Mesodermal cell (in vitro differentiated cells): ENCODE measurements at regions not wholly inside any gene's neighbourhood (a gene's known extent, or its start where the extent isn't known, plus 50 kb on each side); places are given as distances from the start of the nearest gene placed in this dataset.

Experiments used
- H3K27ac ChIP-seq: 2 replicates; pipeline ENCODE4 v1.7.0; 2013; ENCODE audit warnings: mild to moderate bottlenecking, low read depth, low read length, moderate library complexity; ENCODE audit not compliant: severe bottlenecking
- H3K36me3 ChIP-seq: 2 replicates; pipeline ENCODE4 v1.7.1; 2013; ENCODE audit warnings: mild to moderate bottlenecking, low read length, moderate library complexity; ENCODE audit not compliant: control insufficient read depth, insufficient read depth
- H3K4me1 ChIP-seq: one replicate; pipeline ENCODE4 v1.7.1; 2013; ENCODE audit warnings: mild to moderate bottlenecking, low read length; ENCODE audit not compliant: insufficient read depth, control insufficient read depth, poor library complexity, severe bottlenecking
- H3K4me3 ChIP-seq: 2 replicates; pipeline ENCODE4 v1.7.0; 2013; ENCODE audit warnings: low read length, control low read depth, mild to moderate bottlenecking; ENCODE audit not compliant: insufficient read depth, poor library complexity, severe bottlenecking; ENCODE audit errors: extremely low read depth
- H3K9me3 ChIP-seq: 2 replicates; pipeline ENCODE4 v1.7.1; 2013; ENCODE audit warnings: mild to moderate bottlenecking, low read length, moderate library complexity; ENCODE audit not compliant: control insufficient read depth
- WGBS, 2 experiments: methylation state at CpG; one replicate each; pipeline ENCODE4 v1.1.5; 2013; ENCODE audit warnings: missing lambda C conversion rate in 2 of 2; ENCODE audit not compliant: insufficient coverage in 2 of 2; 5-methylcytosine and 5-hydroxymethylcytosine counted together

DNA sequence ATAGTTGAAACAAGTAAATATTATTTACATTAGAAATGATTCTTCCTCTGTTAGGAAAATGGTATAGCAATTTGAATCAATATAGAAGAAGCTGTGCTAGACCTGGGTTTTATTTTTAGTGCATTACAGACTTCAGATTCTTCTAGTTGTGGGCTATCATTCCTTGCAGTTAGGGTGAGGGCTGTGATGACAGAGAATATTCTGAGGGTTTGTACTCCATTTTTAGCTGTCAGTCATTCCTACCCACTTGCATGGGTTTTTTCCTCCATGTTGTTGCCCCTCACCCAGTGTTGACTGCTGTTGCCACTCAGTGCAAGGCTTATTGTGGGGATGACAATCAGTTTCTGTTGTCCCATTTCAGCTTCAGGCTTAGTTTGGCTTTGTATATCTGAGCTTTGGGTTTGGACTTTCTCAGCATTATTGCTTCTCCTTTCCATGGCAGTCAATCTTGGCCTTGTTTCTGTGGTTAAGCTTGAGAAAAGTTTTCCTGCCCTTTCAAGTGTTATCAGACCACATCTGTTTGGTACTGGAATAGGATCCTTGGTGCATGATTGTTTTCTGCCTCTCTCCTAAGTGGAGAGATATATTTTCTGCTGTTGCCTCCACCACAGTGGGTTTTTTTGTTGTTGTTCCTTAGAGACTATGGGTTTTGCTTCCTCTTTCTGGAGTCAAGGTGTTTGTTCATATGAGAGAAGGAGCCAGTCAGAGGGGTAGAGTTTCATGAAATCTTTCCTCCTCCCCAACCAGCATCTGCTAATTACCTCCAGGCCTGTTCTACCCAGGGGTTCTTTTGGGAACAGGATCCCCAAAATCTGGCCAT, 312.7 kb upstream of the CWC22 start:
- no peak overlapping the region for H3K4me3 ChIP-seq

DNA sequence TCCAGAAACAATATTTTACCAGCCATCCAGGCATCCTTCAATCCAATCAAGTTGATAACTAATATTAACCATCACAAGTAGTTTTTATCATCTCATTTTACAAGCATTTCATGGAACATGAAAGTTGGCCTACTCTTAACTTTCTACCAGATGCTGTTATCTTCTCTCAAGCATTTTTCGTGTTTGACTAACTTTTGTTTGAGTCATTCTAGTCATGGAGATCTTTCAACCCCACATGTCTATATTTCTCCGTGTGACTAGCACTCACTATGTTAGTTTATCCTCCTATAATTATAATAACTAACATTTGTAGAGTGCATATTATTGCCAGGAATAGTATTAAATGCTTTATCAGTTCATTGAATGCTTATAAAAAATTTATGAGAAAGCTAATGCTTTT, 307.0 kb upstream of the CWC22 start:
- H3K4me3 ChIP-seq = no peak overlapping the region
- no peaks in the 10 kb centered on the region for H3K4me1 ChIP-seq
- no peaks in the 10 kb centered on the region for H3K9me3 ChIP-seq
- H3K27ac ChIP-seq = no peak overlapping the region
- WGBS, 2 experiments = no CpG with 5 or more reads among the region's 2 CpGs
- H3K36me3 ChIP-seq = no peaks in the 10 kb centered on the region

More for the DNA sequence above, 312.7 kb upstream of the CWC22 start:
- Histone ChIP-seq H3K9me3 (no peaks in the 10 kb centered on the region), H3K36me3 (no peaks in the 10 kb centered on the region), H3K4me1 (no peaks in the 10 kb centered on the region), H3K27ac (no peak overlapping the region)

DNA sequence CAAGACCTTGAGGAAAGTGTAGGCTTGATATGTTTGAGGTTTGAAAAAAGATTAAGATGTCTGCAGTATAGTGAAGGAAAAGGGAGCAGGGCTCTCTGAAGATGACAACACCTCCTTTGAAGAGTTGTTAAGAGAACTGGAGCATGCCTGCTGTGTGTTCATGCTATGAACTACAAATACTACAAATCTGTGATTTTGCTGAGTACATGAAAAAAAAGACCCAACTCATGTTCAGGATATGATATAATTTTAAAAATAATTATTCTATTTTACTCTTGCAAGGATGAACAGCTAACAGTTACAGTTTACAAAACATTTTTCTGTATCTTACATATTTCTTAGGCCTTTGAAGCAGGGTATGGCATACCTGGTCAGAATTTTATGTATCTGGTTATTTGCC, 305.4 kb upstream of the CWC22 start:
- Histone ChIP-seq H3K4me1 (no peaks in the 10 kb centered on the region), H3K4me3 (no peak overlapping the region), H3K27ac (no peak overlapping the region), H3K36me3 (no peaks in the 10 kb centered on the region), H3K9me3 (no peaks in the 10 kb centered on the region)

DNA sequence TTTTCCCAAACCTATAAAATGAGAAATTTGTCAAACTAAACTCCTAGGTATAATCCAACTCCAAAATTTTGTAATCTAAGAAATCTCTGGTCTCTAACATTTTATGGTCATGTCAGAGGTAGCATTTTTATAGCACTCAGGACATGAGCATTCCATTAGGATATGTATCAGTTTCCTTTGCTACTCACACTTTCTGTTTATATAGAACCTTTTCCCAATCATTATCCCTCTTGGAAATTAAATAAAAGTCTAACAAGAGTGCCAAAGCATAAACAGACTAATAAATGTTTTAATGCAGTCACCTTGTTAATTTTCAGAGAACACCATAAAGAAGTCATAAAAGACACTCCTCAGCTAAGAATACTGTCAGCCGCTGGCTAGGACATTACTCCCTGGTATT, 300.0 kb upstream of the CWC22 start:
- Histone ChIP-seq H3K9me3 (no peaks in the 10 kb centered on the region), H3K27ac (no peak overlapping the region), H3K36me3 (no peaks in the 10 kb centered on the region), H3K4me1 (no peaks in the 10 kb centered on the region), H3K4me3 (no peak overlapping the region)
- no CpG with 5 or more reads among the region's 1 CpG for whole genome bisulfite sequencing, 2 experiments

DNA sequence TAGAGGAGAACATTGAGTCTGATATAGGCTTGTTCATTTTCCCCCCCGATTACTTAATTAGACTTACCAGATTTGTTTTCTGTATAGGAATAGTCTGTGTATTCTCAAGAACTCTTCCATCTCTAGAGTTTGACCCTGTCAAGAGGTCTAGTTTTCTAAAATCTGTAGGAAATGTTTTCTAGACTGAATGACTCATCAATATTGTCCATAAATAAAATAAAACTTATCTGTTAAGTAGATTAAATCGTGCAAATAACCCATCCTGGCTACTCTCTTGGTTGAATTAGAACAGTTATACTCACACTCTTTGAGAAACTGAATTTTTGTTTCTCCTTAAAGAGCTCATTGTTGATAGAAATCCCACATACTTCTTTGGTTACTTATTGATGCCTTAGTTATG, 299.2 kb upstream of the CWC22 start:
- no peaks in the 10 kb centered on the region for H3K4me1 ChIP-seq
- H3K36me3 ChIP-seq = no peaks in the 10 kb centered on the region
- no CpG with 5 or more reads among the region's 2 CpGs for WGBS, 2 experiments
- H3K4me3 ChIP-seq = no peak overlapping the region
- no peaks in the 10 kb centered on the region for H3K9me3 ChIP-seq
- H3K27ac ChIP-seq = no peak overlapping the region

DNA sequence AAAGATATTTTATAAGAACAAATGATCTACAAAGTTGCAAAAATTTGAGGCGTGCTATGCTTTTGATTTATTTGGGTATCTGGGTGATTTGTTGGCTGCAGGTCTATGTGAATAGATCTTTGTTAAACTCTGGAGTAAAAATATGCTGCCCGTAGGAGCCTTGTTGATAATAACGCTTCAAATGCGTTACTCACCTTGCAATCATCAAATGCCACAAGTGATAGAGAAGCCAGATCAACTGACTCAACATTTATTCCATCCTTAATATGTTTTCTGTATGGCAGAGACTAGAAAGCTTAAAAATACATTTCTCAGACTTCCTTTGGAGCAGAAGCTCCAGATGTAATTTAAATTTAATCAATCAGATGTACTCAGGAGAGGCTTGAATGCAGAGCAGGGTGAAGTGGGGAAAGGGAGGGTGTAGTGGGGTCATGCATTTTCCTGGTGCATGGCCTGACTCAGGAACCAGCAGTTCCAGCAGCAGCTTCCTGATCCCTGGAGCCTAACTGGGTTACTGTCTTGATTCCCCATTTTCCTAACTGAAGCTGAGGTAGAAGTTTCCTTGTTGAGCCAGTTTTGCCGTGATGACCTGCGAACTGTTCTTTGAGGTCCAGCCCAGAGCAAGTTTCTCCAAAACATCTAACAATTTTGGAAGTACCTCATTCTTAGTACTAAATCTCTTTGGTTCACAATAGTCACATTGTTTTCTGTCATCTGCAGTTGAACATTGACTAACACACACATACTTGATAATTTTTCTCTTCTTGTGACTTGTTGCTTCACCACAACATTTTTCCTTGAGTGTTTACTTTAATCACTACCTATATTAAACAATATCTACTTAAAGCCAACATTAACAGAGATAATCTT, 284.7 kb upstream of the CWC22 start:
- 73 to 100% methylated on average over 2 to 6 of the region's 6 CpGs for WGBS, 2 experiments

DNA sequence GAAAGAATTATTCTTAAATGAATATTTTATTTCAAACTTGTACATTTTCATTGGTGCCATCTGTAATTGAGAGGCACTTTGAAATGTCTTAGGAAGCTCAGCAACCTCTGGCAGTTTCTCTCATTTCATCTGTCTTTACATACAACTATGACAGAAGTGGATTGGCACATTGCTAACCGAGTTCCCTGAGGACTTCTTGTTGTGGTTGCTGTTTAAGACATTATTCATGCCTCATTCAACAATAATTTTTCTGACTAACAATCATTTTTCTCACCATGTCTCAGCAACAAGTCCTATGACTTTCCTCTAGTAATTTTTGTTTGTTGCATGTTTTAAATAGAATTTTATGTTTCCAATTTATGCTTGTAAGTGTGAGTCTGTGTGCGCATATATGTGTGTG, 284.0 kb upstream of the CWC22 start:
- Histone ChIP-seq H3K27ac (no peak overlapping the region), H3K9me3 (no peaks in the 10 kb centered on the region), H3K36me3 (no peaks in the 10 kb centered on the region), H3K4me3 (no peak overlapping the region), H3K4me1 (peaks cover 4% of the 10 kb centered on the region)
- 0% methylated on average over 1 of the region's 2 CpGs for WGBS, 2 experiments

More for the DNA sequence above, 284.7 kb upstream of the CWC22 start:
- H3K9me3 ChIP-seq = no peaks in the 10 kb centered on the region
- H3K4me1 ChIP-seq = peaks cover 4% of the 10 kb centered on the region
- no peaks in the 10 kb centered on the region for H3K36me3 ChIP-seq
- H3K27ac ChIP-seq = no peak overlapping the region
- no peak overlapping the region for H3K4me3 ChIP-seq

DNA sequence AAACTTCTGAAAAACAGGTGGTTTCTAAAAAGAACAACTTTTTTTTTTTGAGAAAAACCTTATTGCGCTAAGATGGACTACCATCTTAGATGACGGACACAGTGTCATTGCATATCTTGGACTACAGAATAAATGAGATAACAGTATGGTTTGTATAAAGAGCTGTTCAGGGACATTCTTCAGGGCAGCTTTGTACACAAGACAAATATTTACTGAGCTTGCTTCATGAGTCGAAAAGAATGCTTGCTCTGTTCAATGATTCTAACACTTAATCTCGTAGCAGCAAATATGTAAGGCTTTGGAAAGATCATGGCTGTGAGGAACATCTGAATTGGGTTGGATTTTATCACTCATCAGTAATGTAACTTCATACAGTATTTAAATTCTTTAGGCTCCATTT, 282.5 kb upstream of the CWC22 start:
- WGBS, 2 experiments = 97 to 100% methylated on average over 1 to 3 of the region's 4 CpGs
- Histone ChIP-seq H3K36me3 (no peaks in the 10 kb centered on the region), H3K27ac (no peak overlapping the region), H3K9me3 (no peaks in the 10 kb centered on the region), H3K4me1 (peaks cover 4% of the 10 kb centered on the region), H3K4me3 (no peak overlapping the region)

DNA sequence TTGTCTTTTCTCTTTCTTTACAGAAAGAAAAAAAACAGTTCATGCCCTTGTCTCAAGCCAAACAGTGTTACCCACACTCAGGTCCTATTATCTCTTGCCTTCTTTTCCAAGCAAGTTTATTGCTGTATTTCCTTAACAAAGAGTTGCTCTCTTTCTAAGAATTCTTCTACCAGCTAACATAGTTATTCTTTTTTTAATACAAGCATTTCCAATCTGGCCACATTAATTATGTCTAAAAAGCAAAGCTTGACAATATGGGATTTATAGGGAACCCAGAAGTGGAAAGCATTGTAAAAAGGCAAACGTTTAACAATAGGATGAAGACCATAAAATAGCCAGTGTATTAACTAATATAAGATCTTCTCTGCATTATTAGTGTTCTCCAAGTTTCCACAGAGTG, 272.5 kb upstream of the CWC22 start:
- Histone ChIP-seq H3K27ac (no peak overlapping the region), H3K36me3 (no peaks in the 10 kb centered on the region), H3K4me1 (no peaks in the 10 kb centered on the region), H3K4me3 (no peak overlapping the region), H3K9me3 (no peaks in the 10 kb centered on the region)
- no CpG with 5 or more reads among the region's 1 CpG for WGBS, 2 experiments

DNA sequence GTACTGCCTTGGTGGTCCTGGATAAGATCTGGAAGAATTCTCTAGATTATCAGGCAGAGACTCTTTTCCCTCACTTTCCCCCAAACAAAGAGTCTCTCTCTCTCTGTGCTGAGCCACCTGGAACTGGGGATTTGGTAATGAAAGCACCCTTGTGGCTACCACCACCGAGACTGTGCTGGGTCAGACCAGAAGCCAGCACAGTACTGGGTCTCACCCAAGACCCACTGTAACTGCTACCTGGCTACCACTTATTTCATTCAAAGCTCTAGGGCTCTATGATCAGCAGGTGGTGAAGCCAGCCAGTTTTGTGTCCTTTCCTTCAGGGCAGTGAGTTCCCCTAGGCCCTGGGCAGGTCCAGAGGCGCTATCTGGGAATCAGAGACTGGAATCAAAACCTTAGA, 269.6 kb upstream of the CWC22 start:
- WGBS, 2 experiments = 83 to 100% methylated on average over 1 to 2 of the region's 2 CpGs
- Histone ChIP-seq H3K4me1 (no peaks in the 10 kb centered on the region), H3K36me3 (no peaks in the 10 kb centered on the region), H3K9me3 (peaks cover 3% of the 10 kb centered on the region), H3K4me3 (no peak overlapping the region), H3K27ac (no peak overlapping the region)

DNA sequence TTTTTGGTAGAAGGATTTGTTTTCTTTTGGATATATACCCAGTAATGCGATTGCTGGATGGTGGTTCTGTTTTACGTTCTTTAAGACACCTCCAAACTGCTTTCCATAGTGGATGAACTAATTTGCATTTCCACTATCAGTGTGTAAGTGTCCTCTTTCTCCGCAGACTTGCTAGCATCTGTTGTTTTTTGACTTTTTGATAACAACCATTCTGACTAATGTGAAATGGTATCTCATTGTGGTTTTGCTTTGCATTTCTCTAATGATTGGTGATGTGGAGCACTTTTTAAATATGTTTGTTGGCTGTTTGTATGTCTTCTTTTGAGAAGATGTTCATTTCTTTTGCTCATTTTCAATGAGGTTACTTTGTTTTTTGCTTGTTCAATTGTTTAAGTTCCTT, 260.9 kb upstream of the CWC22 start:
- WGBS, 2 experiments = 92 to 100% methylated on average over 1 to 2 of the region's 3 CpGs
- Histone ChIP-seq H3K4me1 (no peaks in the 10 kb centered on the region), H3K27ac (no peak overlapping the region), H3K9me3 (peaks cover 7% of the 10 kb centered on the region), H3K36me3 (no peaks in the 10 kb centered on the region), H3K4me3 (no peak overlapping the region)
